ENCODE measurements at regions not wholly inside any gene's neighbourhood (a gene's known extent, or its start where the extent isn't known, plus 50 kb on each side); places are given as distances from the start of the nearest gene placed in this dataset.
"Not testable (repeated sequence)": the region's sequence is repeated elsewhere in the genome, so short reads cannot be mapped to it uniquely, and the experiment has no call there.

DNA sequence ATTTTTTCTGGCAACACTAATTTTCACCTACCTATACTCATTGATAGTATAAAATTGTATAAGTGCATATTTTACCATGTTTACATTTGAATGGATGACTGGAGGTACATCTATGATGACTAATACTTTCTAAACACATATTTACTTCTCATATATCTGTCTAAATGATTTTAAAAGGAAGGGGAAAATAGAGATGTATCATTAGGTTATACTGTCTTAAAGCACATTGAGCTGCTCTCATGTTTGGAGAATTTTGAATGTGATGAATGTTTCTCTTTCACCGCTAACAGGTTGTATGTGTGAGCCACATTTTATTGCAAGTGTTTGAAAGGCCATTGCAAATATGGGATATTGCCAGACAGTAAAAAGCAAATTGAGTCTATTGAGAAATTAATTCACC, 61.5 kb upstream of the GOLGA8Q start:
- TF ChIP-seq, protein P1, sequence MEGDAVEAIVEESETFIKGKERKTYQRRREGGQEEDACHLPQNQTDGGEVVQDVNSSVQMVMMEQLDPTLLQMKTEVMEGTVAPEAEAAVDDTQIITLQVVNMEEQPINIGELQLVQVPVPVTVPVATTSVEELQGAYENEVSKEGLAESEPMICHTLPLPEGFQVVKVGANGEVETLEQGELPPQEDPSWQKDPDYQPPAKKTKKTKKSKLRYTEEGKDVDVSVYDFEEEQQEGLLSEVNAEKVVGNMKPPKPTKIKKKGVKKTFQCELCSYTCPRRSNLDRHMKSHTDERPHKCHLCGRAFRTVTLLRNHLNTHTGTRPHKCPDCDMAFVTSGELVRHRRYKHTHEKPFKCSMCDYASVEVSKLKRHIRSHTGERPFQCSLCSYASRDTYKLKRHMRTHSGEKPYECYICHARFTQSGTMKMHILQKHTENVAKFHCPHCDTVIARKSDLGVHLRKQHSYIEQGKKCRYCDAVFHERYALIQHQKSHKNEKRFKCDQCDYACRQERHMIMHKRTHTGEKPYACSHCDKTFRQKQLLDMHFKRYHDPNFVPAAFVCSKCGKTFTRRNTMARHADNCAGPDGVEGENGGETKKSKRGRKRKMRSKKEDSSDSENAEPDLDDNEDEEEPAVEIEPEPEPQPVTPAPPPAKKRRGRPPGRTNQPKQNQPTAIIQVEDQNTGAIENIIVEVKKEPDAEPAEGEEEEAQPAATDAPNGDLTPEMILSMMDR (IDR thresholded peaks at IDR 0.05; ENCODE audit: poor library complexity): not testable (repeated sequence)
- not testable (repeated sequence) for TF ChIP-seq EZH2 (IDR thresholded peaks at IDR 0.05; ENCODE audit: borderline replicate concordance); EZH2phosphoT487 (IDR thresholded peaks at IDR 0.05; ENCODE audit: low read depth, severe bottlenecking, unreplicated experiment)

Data from hepatocyte (in vitro differentiated cells).